ENCODE measurements at regions not wholly inside any gene's neighbourhood (a gene's known extent, or its start where the extent isn't known, plus 50 kb on each side); places are given as distances from the start of the nearest gene placed in this dataset.

GRCh38 chr13:109625156-109625555 lies 161.2 kb downstream of the IRS2 start:
- no TSS peak for BruUV-seq (replicated peaks)
- RAD21 ChIA-PET (ENCODE audit: unreplicated experiment), result no interaction called here
- CTCF ChIA-PET, result no interaction called here
- Histone ChIP-seq H2AFZ (ENCODE audit: control insufficient read depth, low read depth, low read length) (no peak overlapping the region), H3K9ac (ENCODE audit: control insufficient read depth, insufficient read depth, low read length) (no peak overlapping the region), H3K9me3 (replicated peaks; ENCODE audit: control insufficient read depth, insufficient read depth, low read length) (no peaks in the 10 kb centered on the region), H3K4me1 (ENCODE audit: control insufficient read depth, insufficient read depth, low read length) (no peaks in the 10 kb centered on the region), H4K20me1 (ENCODE audit: control insufficient read depth, insufficient read depth) (no peaks in the 10 kb centered on the region), H3K27me3 (replicated peaks in 1 of 2; ENCODE audit: control insufficient read depth in 2 of 2, insufficient read depth in 2 of 2, low read length in 1 of 2) (no peaks in the 10 kb centered on the region), H3K4me3 (no peak overlapping the region), H3K27ac (ENCODE audit: control insufficient read depth, insufficient read depth) (no peak overlapping the region), H3K36me3 (ENCODE audit: control insufficient read depth in 2 of 2, insufficient read depth in 2 of 2, low read length in 1 of 2) (no peaks in the 10 kb centered on the region), H3K79me2 (ENCODE audit: control insufficient read depth, insufficient read depth, low read length) (no peaks in the 10 kb centered on the region), H3K4me2 (ENCODE audit: control insufficient read depth, insufficient read depth) (no peak overlapping the region)
- POLR2A ChIA-PET, result no interaction called here
- 0% methylated on average over 1 of the region's 1 CpG for WGBS (ENCODE audit: insufficient coverage, insufficient replicate concordance, low lambda C conversion rate, missing lambda C conversion rate)
- no peak for ATAC-seq
- intact Hi-C loops (cut with micrococcal nuclease; ENCODE audit: unreplicated experiment) (no loop called here), in situ Hi-C loops (cut with MboI) (no loop called here)
- TF ChIP-seq NFXL1 (IDR thresholded peaks at IDR 0.05; ENCODE audit: borderline replicate concordance) (no peak), PAX8 (IDR thresholded peaks at IDR 0.05) (no peak), EGR1 (IDR thresholded peaks at IDR 0.05; ENCODE audit: borderline replicate concordance in 1 of 2, low read depth in 2 of 2, low read length in 2 of 2) (no peak), RAD21 (IDR thresholded peaks at IDR 0.05; ENCODE audit: insufficient read depth, low read depth, low read length) (no peak), MEF2B (IDR thresholded peaks at IDR 0.05; ENCODE audit: partially characterized antibody, poor library complexity, severe bottlenecking) (no peak), JUNB (IDR thresholded peaks at IDR 0.05) (no peak), DPF2 (IDR thresholded peaks at IDR 0.05) (no peak), TBL1XR1 (IDR thresholded peaks at IDR 0.05; ENCODE audit: low read depth, low read length) (no peak), TAF1 (IDR thresholded peaks at IDR 0.05; ENCODE audit: borderline replicate concordance, low read depth, low read length) (no peak), CEBPZ (IDR thresholded peaks at IDR 0.05; ENCODE audit: low read depth, low read length) (no peak)
- TF ChIP-seq, protein P1, sequence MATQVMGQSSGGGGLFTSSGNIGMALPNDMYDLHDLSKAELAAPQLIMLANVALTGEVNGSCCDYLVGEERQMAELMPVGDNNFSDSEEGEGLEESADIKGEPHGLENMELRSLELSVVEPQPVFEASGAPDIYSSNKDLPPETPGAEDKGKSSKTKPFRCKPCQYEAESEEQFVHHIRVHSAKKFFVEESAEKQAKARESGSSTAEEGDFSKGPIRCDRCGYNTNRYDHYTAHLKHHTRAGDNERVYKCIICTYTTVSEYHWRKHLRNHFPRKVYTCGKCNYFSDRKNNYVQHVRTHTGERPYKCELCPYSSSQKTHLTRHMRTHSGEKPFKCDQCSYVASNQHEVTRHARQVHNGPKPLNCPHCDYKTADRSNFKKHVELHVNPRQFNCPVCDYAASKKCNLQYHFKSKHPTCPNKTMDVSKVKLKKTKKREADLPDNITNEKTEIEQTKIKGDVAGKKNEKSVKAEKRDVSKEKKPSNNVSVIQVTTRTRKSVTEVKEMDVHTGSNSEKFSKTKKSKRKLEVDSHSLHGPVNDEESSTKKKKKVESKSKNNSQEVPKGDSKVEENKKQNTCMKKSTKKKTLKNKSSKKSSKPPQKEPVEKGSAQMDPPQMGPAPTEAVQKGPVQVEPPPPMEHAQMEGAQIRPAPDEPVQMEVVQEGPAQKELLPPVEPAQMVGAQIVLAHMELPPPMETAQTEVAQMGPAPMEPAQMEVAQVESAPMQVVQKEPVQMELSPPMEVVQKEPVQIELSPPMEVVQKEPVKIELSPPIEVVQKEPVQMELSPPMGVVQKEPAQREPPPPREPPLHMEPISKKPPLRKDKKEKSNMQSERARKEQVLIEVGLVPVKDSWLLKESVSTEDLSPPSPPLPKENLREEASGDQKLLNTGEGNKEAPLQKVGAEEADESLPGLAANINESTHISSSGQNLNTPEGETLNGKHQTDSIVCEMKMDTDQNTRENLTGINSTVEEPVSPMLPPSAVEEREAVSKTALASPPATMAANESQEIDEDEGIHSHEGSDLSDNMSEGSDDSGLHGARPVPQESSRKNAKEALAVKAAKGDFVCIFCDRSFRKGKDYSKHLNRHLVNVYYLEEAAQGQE (IDR thresholded peaks at IDR 0.05; ENCODE audit: low read depth, low read length), result no peak
- DNase-seq (ENCODE audit: low read depth, low spot score), result no peak
- FAIRE-seq, result no peak
- SMC1A ChIA-PET (ENCODE audit: uncharacterized antibody, unreplicated experiment), result no interaction called here

Data from GM12878 (cell line).